SU-DHL-6 (cell line): ENCODE measurements at regions not wholly inside any gene's neighbourhood (a gene's known extent, or its start where the extent isn't known, plus 50 kb on each side); places are given as distances from the start of the nearest gene placed in this dataset.

Experiments
- H2AFZ ChIP-seq: fragments of 200-600 bp; sonication (generic); 2 replicates; pipeline ENCODE4 v1.6.1; 2014; ENCODE audit warnings: low read depth, mild to moderate bottlenecking, moderate library complexity, mixed read lengths, antibody characterized with exemption, low read length; ENCODE audit not compliant: severe bottlenecking
- H3F3A ChIP-seq: fragments of 200-600 bp; shearing (Covaris generic); 2 replicates; pipeline ENCODE4 v1.6.0; 2016; ENCODE audit warnings: antibody characterized with exemption, mild to moderate bottlenecking; ENCODE audit not compliant: insufficient read depth
- H3K27ac ChIP-seq: fragments of 200-600 bp; sonication (generic); 2 replicates; pipeline ENCODE4 v1.5.1; 2016; ENCODE audit warnings: low read depth, mild to moderate bottlenecking, low read length, moderate library complexity, mixed read lengths
- H3K27me3 ChIP-seq: fragments of 200-600 bp; sonication (generic), shearing (Covaris generic); 2 replicates; pipeline ENCODE4 v1.6.0; 2014; ENCODE audit warnings: mild to moderate bottlenecking, low read length
- H3K36me3 ChIP-seq: fragments of 200-600 bp; sonication (generic); 2 replicates; pipeline ENCODE4 v1.6.1; 2014; ENCODE audit warnings: mild to moderate bottlenecking, low read length, mixed read lengths
- H3K4me2 ChIP-seq: fragments of 300-600, 200-600 bp; shearing (Covaris generic), sonication (generic); 2 replicates; pipeline ENCODE4 v1.6.0; 2014; ENCODE audit warnings: low read length, low read depth, mild to moderate bottlenecking; ENCODE audit not compliant: poor library complexity, severe bottlenecking
- H3K4me3 ChIP-seq: fragments of 200-600 bp; sonication (generic); 2 replicates; pipeline ENCODE4 v1.5.1; 2014; ENCODE audit warnings: antibody characterized with exemption, low read length, mild to moderate bottlenecking, mixed read lengths; ENCODE audit not compliant: insufficient read depth, poor library complexity, severe bottlenecking
- H3K79me2 ChIP-seq: fragments of 200-600 bp; sonication (generic); 2 replicates; pipeline ENCODE4 v1.6.1; 2014; ENCODE audit warnings: mild to moderate bottlenecking, low read length, moderate library complexity; ENCODE audit not compliant: insufficient read depth
- H3K9ac ChIP-seq: fragments of 200-600 bp; sonication (generic); 2 replicates; pipeline ENCODE4 v1.7.0; 2014; ENCODE audit warnings: mild to moderate bottlenecking, low read length
- H3K9me2 ChIP-seq: fragments of 200-600 bp; sonication (generic); replicated peaks from 2 replicates; pipeline ENCODE4 v1.6.1; 2014; ENCODE audit warnings: low read length; ENCODE audit not compliant: insufficient read depth
- H3K9me3 ChIP-seq: fragments of 200-600 bp; sonication (generic); 2 replicates; pipeline ENCODE4 v1.6.1; 2014; ENCODE audit warnings: low read length, mixed read lengths; ENCODE audit not compliant: insufficient read depth
- H4K20me1 ChIP-seq: fragments of 200-600 bp; sonication (generic); 2 replicates; pipeline ENCODE4 v1.6.1; 2014; ENCODE audit warnings: low read depth, mild to moderate bottlenecking, antibody characterized with exemption, low read length, moderate library complexity, mixed read lengths
- CTCF ChIP-seq: fragments of 200-600 bp; sonication (generic); IDR thresholded peaks from one replicate; pipeline ENCODE4 v1.5.1; 2017; ENCODE audit warnings: antibody characterized with exemption, mild to moderate bottlenecking, low read length, moderate library complexity; ENCODE audit not compliant: insufficient read depth, poor library complexity, severe bottlenecking
- EZH2phosphoT487 ChIP-seq: fragments of 200-600 bp; sonication (generic), shearing (Covaris generic); conservative IDR thresholded peaks from 2 replicates; pipeline ENCODE4 v1.6.1; 2018; ENCODE audit warnings: mild to moderate bottlenecking, antibody characterized with exemption, low read length, moderate library complexity, mixed read lengths

- Histone ChIP-seq H3K9me2 (no peaks in the 10 kb centered on the region), H3K4me3 (no peak overlapping the region), H3K36me3 (peaks cover 57% of the 10 kb centered on the region)
Measured at GRCh38 chr15:25068696-25069095, 113.9 kb downstream of the SNRPN start.

GRCh38 chr15:25070353-25070963, 115.7 kb downstream of the SNRPN start:
- H2AFZ ChIP-seq = no peak overlapping the region
- no peaks in the 10 kb centered on the region for H4K20me1 ChIP-seq
- TF ChIP-seq CTCF (no peak), EZH2phosphoT487 (no peak)
- H3K27me3 ChIP-seq = no peaks in the 10 kb centered on the region
- H3K9me3 ChIP-seq = peaks cover 89% of the 10 kb centered on the region; the same call in 1 of the 2 replicates
- no peak overlapping the region for H3K9ac ChIP-seq
- H3K79me2 ChIP-seq = no peaks in the 10 kb centered on the region
- H3K9me2 ChIP-seq = no peaks in the 10 kb centered on the region
- peaks cover 65% of the 10 kb centered on the region for H3K36me3 ChIP-seq
- H3K4me3 ChIP-seq = no peak overlapping the region
- no peak overlapping the region for H3K27ac ChIP-seq
- no peak overlapping the region for H3K4me2 ChIP-seq
- H3F3A ChIP-seq = no peaks in the 10 kb centered on the region

More at GRCh38 chr15:25068696-25069095, 113.9 kb downstream of the SNRPN start:
- no peak overlapping the region for H2AFZ ChIP-seq
- no peak for TF ChIP-seq CTCF
- no peak for TF ChIP-seq EZH2phosphoT487
- H3K27ac ChIP-seq = no peak overlapping the region
- no peak overlapping the region for H3K9ac ChIP-seq
- H4K20me1 ChIP-seq = no peaks in the 10 kb centered on the region
- no peaks in the 10 kb centered on the region for H3K27me3 ChIP-seq
- H3K79me2 ChIP-seq = no peaks in the 10 kb centered on the region
- H3K9me3 ChIP-seq = peaks cover 75% of the 10 kb centered on the region; the same call in 1 of the 2 replicates
- no peaks in the 10 kb centered on the region for H3F3A ChIP-seq
- H3K4me2 ChIP-seq = no peak overlapping the region

GRCh38 chr15:25072857-25073476, 118.2 kb downstream of the SNRPN start:
- H3K9ac ChIP-seq = no peak overlapping the region
- no peaks in the 10 kb centered on the region for H3F3A ChIP-seq
- H2AFZ ChIP-seq = no peak overlapping the region
- peaks cover 80% of the 10 kb centered on the region; the same call in 1 of the 2 replicates for H3K9me3 ChIP-seq
- H3K4me2 ChIP-seq = no peak overlapping the region
- no peak for TF ChIP-seq EZH2phosphoT487
- no peaks in the 10 kb centered on the region for H3K27me3 ChIP-seq
- no peak overlapping the region for H3K4me3 ChIP-seq
- no peaks in the 10 kb centered on the region for H3K9me2 ChIP-seq
- H3K79me2 ChIP-seq = no peaks in the 10 kb centered on the region
- peaks cover 70% of the 10 kb centered on the region for H3K36me3 ChIP-seq
- H3K27ac ChIP-seq = no peak overlapping the region
- H4K20me1 ChIP-seq = no peaks in the 10 kb centered on the region

GRCh38 chr15:25087137-25087536, 132.3 kb downstream of the SNRPN start:
- Histone ChIP-seq H2AFZ (no peak overlapping the region), H3K9me2 (no peaks in the 10 kb centered on the region), H3K9me3 (peaks cover 7% of the 10 kb centered on the region; the same call in 1 of the 2 replicates), H4K20me1 (no peaks in the 10 kb centered on the region), H3K4me2 (no peak overlapping the region), H3K36me3 (0 out of 2 replicates have a peak, but pooled peaks cover 5% of the 10 kb centered on the region), H3K27me3 (no peaks in the 10 kb centered on the region), H3K9ac (no peak overlapping the region), H3F3A (no peaks in the 10 kb centered on the region), H3K79me2 (no peaks in the 10 kb centered on the region), H3K27ac (no peak overlapping the region), H3K4me3 (no peak overlapping the region)
- no peak for TF ChIP-seq EZH2phosphoT487
- no peak for TF ChIP-seq CTCF
